K562 (cell line): ENCODE measurements at regions not wholly inside any gene's neighbourhood (a gene's known extent, or its start where the extent isn't known, plus 50 kb on each side); places are given as distances from the start of the nearest gene placed in this dataset.

Source experiments
- ATAC-seq: fragments of 200-7000 bp; cut with Tn5 transposase; 3 replicates; pipeline ENCODE4 v1.9.1; 2020; ENCODE audit warnings: moderate library complexity
- BruUV-seq: library from RNA; stranded (reverse); fragments of 400-500 nt; replicated peaks from 2 replicates; lab custom pipeline; 2021; lab: Mats Ljungman, UMichigan
- CTCF ChIA-PET: fragments of 300-600 bp; formaldehyde crosslinking; extraction: SDS; loops from one replicate; lab custom pipeline; 2021; ENCODE audit warnings: low intra/inter-chr PET ratio; lab: Yijun Ruan, JAX
- POLR2A ChIA-PET: fragments of 300-600, 350-650 bp; sonication (Branson Sonifier 250); formaldehyde crosslinking; extraction: SDS; loops from one replicate; lab custom pipeline; 2021; ENCODE audit warnings: antibody characterized with exemption, inconsistent platforms; lab: Yijun Ruan, JAX
- DNase-seq, 4 experiments: peaks; one replicate each; pipeline versions ENCODE4 v3.0.0 to v3.0.0-alpha.2; 2011 to 2018; ENCODE audit warnings: low spot score in 3 of 4, mixed read lengths in 3 of 4; ENCODE audit errors: extremely low read depth in 1 of 4
- FAIRE-seq: peaks from 2 replicates; lab custom pipeline; 2011; peaks lifted over from hg19 to GRCh38; lab: Jason Lieb, UNC
- H2AFZ ChIP-seq: 2 replicates; pipeline ENCODE4 v1.6.0; 2011; ENCODE audit warnings: low read depth, low read length, control low read depth, inconsistent platforms
- H3K27ac ChIP-seq: fragments of 200-600 bp; 3 replicates; pipeline ENCODE4 v1.8.0; 2011; ENCODE audit warnings: low read depth, mild to moderate bottlenecking, control low read depth, inconsistent platforms, low read length, moderate library complexity, mixed read lengths; ENCODE audit errors: extremely low read depth
- H3K27me3 ChIP-seq, 2 experiments: fragments of 300-600 bp in 1 of 2; 2 replicates in 1 of 2; 3 replicates in 1 of 2; pipeline versions ENCODE4 v1.6.0 to v1.8.0; 2011; ENCODE audit warnings: inconsistent platforms in 2 of 2, low read length in 2 of 2, mild to moderate bottlenecking in 1 of 2, mixed read lengths in 1 of 2, moderate library complexity in 1 of 2; ENCODE audit not compliant: control insufficient read depth in 2 of 2, insufficient read depth in 2 of 2
- H3K36me3 ChIP-seq: fragments of 300-600 bp; 3 replicates; pipeline ENCODE4 v1.8.0; 2011; ENCODE audit warnings: mild to moderate bottlenecking, low read length, inconsistent platforms; ENCODE audit not compliant: control insufficient read depth, insufficient read depth
- H3K4me1 ChIP-seq, 2 experiments: fragments of 200-600 bp in 1 of 2; replicated peaks in 1 of 2; 2 replicates in 1 of 2; 3 replicates in 1 of 2; pipeline versions ENCODE4 v1.5.1 to v1.8.0; 2011; ENCODE audit warnings: inconsistent platforms in 2 of 2, low read length in 2 of 2, mild to moderate bottlenecking in 1 of 2, mixed read lengths in 1 of 2, moderate library complexity in 1 of 2; ENCODE audit not compliant: control insufficient read depth in 2 of 2, insufficient read depth in 2 of 2
- H3K4me2 ChIP-seq: 2 replicates; pipeline ENCODE4 v1.6.1; 2011; ENCODE audit warnings: low read length, control low read depth, inconsistent platforms, mixed read lengths; ENCODE audit not compliant: insufficient read depth
- H3K4me3 ChIP-seq: fragments of 200-600 bp; sonication (generic), shearing (Covaris generic); 2 replicates; pipeline ENCODE4 v1.5.1; 2016; ENCODE audit warnings: control low read depth, inconsistent platforms
- H3K79me2 ChIP-seq: fragments of 200-600 bp; 3 replicates; pipeline ENCODE4 v1.8.0; 2011; ENCODE audit warnings: low read length, inconsistent platforms; ENCODE audit not compliant: control insufficient read depth, insufficient read depth
- H3K9ac ChIP-seq, 2 experiments: 2 replicates each; pipeline versions ENCODE4 v1.6.0 to v1.6.1; 2011; ENCODE audit warnings: low read depth in 2 of 2, low read length in 2 of 2, control low read depth in 1 of 2, inconsistent platforms in 1 of 2, mild to moderate bottlenecking in 1 of 2, mixed read lengths in 1 of 2; ENCODE audit not compliant: insufficient read depth in 1 of 2
- H3K9me1 ChIP-seq: one replicate; pipeline ENCODE4 v1.6.0; 2011; ENCODE audit warnings: inconsistent platforms, mild to moderate bottlenecking, low read length, moderate library complexity; ENCODE audit not compliant: control insufficient read depth, insufficient read depth
- H3K9me3 ChIP-seq: replicated peaks from 2 replicates; pipeline ENCODE4 v1.5.1; 2011; ENCODE audit warnings: low read depth, low read length, inconsistent platforms; ENCODE audit not compliant: control insufficient read depth, insufficient read depth
- H4K20me1 ChIP-seq: replicated peaks from 2 replicates; pipeline ENCODE4 v1.6.1; 2011; ENCODE audit warnings: low read length, inconsistent platforms, mixed read lengths; ENCODE audit not compliant: control insufficient read depth, insufficient read depth
- GTF2F1 ChIP-seq: IDR thresholded peaks from 2 replicates; pipeline ENCODE4 v1.6.1; 2011; ENCODE audit warnings: low read depth, low read length, improper control_type of control experiment
- MTA2 ChIP-seq: fragments of 450-650 bp; IDR thresholded peaks from 2 replicates; pipeline ENCODE4 v1.6.1; 2016; ENCODE audit warnings: low read depth
- NONO ChIP-seq, 2 experiments: fragments of 200-400 bp in 1 of 2; fragments of 450-650 bp in 1 of 2; formaldehyde crosslinking in 1 of 2; IDR thresholded peaks; 2 replicates each; pipeline ENCODE4 v1.6.1; 2017; ENCODE audit warnings: low read depth in 2 of 2, mild to moderate bottlenecking in 2 of 2, moderate library complexity in 2 of 2, low read length in 1 of 2
- PML ChIP-seq: IDR thresholded peaks from 2 replicates; pipeline ENCODE4 v1.6.1; 2012; ENCODE audit warnings: low read length, inconsistent platforms
- RERE ChIP-seq: sonication (generic); formaldehyde crosslinking; IDR thresholded peaks from 2 replicates; pipeline ENCODE4 v1.8.0; 2023; ENCODE audit warnings: missing genetic modification reagents, mild to moderate bottlenecking, borderline replicate concordance
- TAF9B ChIP-seq: fragments of 450-650 bp; IDR thresholded peaks from 2 replicates; pipeline ENCODE4 v1.6.1; 2018; ENCODE audit warnings: mild to moderate bottlenecking; ENCODE audit not compliant: partially characterized antibody
- ZNF280B ChIP-seq: fragments of 250-450 bp; sonication (Bioruptor Pico); IDR thresholded peaks from 2 replicates; pipeline ENCODE4 v1.5.1; 2021; ENCODE audit warnings: mild to moderate bottlenecking
- ZNF324 ChIP-seq: fragments of 250-450 bp; sonication (Bioruptor Pico); IDR thresholded peaks from 2 replicates; pipeline ENCODE4 v1.4.0; 2020; ENCODE audit warnings: mild to moderate bottlenecking
- ZNF592 ChIP-seq: fragments of 450-650 bp; IDR thresholded peaks from 2 replicates; pipeline ENCODE4 v1.6.1; 2017; ENCODE audit warnings: antibody characterized with exemption, mild to moderate bottlenecking
- ZNF695 ChIP-seq: fragments of 450-650 bp; formaldehyde crosslinking; IDR thresholded peaks from 2 replicates; pipeline ENCODE4 v1.4.0; 2020; ENCODE audit warnings: mild to moderate bottlenecking, moderate library complexity
- WGBS: fragments of 100-300 bp; shearing (Covaris generic); methylation state at CpG from one replicate; pipeline ENCODE4 v1.1.6; 2016; ENCODE audit warnings: low coverage, mixed read lengths; ENCODE audit not compliant: insufficient coverage; ENCODE audit errors: missing lambda C conversion rate; 5-methylcytosine and 5-hydroxymethylcytosine counted together
- in situ Hi-C: fragments of 300-500 bp; cut with MboI; formaldehyde crosslinking; loops from 4 replicates; pipeline ENCODE4 v1.15.0; 2018; ENCODE audit warnings: inconsistent platforms, mixed read lengths
- intact Hi-C: fragments of 100-400 bp; cut with micrococcal nuclease; formaldehyde crosslinking; loops from 2 replicates; pipeline ENCODE4 v1.14.2; 2022
- TF ChIP-seq, protein P1 (sequence below): sonication (generic); formaldehyde crosslinking; IDR thresholded peaks from 2 replicates; pipeline ENCODE4 v1.8.1; 2023; ENCODE audit warnings: mild to moderate bottlenecking, missing genetic modification reagents, moderate library complexity

GRCh38 chr7:131161103-131161502 is 166.6 kb upstream of the MKLN1 start:
- Histone ChIP-seq H3K27me3 (peaks cover 39 to 40% of the 10 kb centered on the region in 2 experiments), H3K36me3 (no peaks in the 10 kb centered on the region), H2AFZ (no peak overlapping the region), H3K4me3 (no peak overlapping the region), H3K27ac (no peak overlapping the region), H3K9me3 (no peaks in the 10 kb centered on the region), H4K20me1 (no peaks in the 10 kb centered on the region), H3K79me2 (no peaks in the 10 kb centered on the region), H3K9ac (no peak overlapping the region), H3K4me1 (no peaks in the 10 kb centered on the region), H3K4me2 (no peak overlapping the region), H3K9me1 (no peaks in the 10 kb centered on the region)
- ATAC-seq (no peak), FAIRE-seq (no peak), DNase-seq (no peak)
- CTCF ChIA-PET = no interaction called here
- 5% methylated on average over 3 of the region's 3 CpGs for WGBS
- intact Hi-C loops (no loop called here), in situ Hi-C loops (no loop called here)
- POLR2A ChIA-PET = no interaction called here
- no TSS peak for BruUV-seq
- no peak for TF ChIP-seq RERE (CRISPR knock-in tag)
- TF ChIP-seq ZNF592 = no peak
- TF ChIP-seq ZNF324 = no peak
- no peak for TF ChIP-seq TAF9B
- TF ChIP-seq PML = no peak
- no peak for TF ChIP-seq ZNF280B (CRISPR knock-in tag)
- TF ChIP-seq, protein P1, sequence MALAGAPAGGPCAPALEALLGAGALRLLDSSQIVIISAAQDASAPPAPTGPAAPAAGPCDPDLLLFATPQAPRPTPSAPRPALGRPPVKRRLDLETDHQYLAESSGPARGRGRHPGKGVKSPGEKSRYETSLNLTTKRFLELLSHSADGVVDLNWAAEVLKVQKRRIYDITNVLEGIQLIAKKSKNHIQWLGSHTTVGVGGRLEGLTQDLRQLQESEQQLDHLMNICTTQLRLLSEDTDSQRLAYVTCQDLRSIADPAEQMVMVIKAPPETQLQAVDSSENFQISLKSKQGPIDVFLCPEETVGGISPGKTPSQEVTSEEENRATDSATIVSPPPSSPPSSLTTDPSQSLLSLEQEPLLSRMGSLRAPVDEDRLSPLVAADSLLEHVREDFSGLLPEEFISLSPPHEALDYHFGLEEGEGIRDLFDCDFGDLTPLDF = no peak
- TF ChIP-seq MTA2 = no peak
- TF ChIP-seq ZNF695 (CRISPR knock-in tag) = no peak
- TF ChIP-seq NONO (IDR thresholded peaks at IDR 0.05; ENCODE audit: low read depth in 2 of 2, low read length in 1 of 2) = no peak
- TF ChIP-seq GTF2F1 = no peak
